Trophoblast cell (in vitro differentiated cells and primary cell): ENCODE measurements at regions not wholly inside any gene's neighbourhood (a gene's known extent, or its start where the extent isn't known, plus 50 kb on each side); places are given as distances from the start of the nearest gene placed in this dataset.

Experiments
- DNase-seq, 2 donors: peaks; one replicate each; pipeline ENCODE4 v3.0.0-alpha.2; 2016
- H2AFZ ChIP-seq: 2 replicates; pipeline ENCODE4 v1.6.1; 2013; ENCODE audit warnings: low read length, moderate library complexity, mild to moderate bottlenecking; ENCODE audit not compliant: insufficient read depth, poor library complexity
- H2AK5ac ChIP-seq: 2 replicates; pipeline ENCODE4 v1.6.1; 2013; ENCODE audit warnings: mild to moderate bottlenecking, low read length
- H2BK120ac ChIP-seq: 2 replicates; pipeline ENCODE4 v1.6.1; 2013; ENCODE audit warnings: low read length, mild to moderate bottlenecking, moderate library complexity; ENCODE audit not compliant: insufficient read depth, poor library complexity
- H2BK12ac ChIP-seq: 2 replicates; pipeline ENCODE4 v1.6.1; 2013; ENCODE audit warnings: mild to moderate bottlenecking, low read length, moderate library complexity
- H2BK5ac ChIP-seq: 2 replicates; pipeline ENCODE4 v1.6.1; 2013; ENCODE audit warnings: low read length, low read depth, moderate library complexity, mild to moderate bottlenecking; ENCODE audit not compliant: poor library complexity
- H3K14ac ChIP-seq: 2 replicates; pipeline ENCODE4 v1.6.1; 2013; ENCODE audit warnings: mild to moderate bottlenecking, low read length
- H3K18ac ChIP-seq: 2 replicates; pipeline ENCODE4 v1.6.1; 2013; ENCODE audit warnings: mild to moderate bottlenecking, low read length
- H3K23ac ChIP-seq: 2 replicates; pipeline ENCODE4 v1.6.1; 2013; ENCODE audit warnings: low read length
- H3K27ac ChIP-seq: 2 replicates; pipeline ENCODE4 v1.5.1; 2013; ENCODE audit warnings: low read depth, mild to moderate bottlenecking, inconsistent platforms, low read length, moderate library complexity
- H3K27me3 ChIP-seq: 2 replicates; pipeline ENCODE4 v1.6.1; 2013; ENCODE audit warnings: inconsistent platforms, mild to moderate bottlenecking, low read length, moderate library complexity; ENCODE audit not compliant: insufficient read depth
- H3K36me3 ChIP-seq, 2 experiments: 1 replicate in 1 of 2; 2 replicates in 1 of 2; pipeline ENCODE4 v1.6.1; 2013; ENCODE audit warnings: low read length in 2 of 2, mild to moderate bottlenecking in 2 of 2, moderate library complexity in 1 of 2; ENCODE audit not compliant: insufficient read depth in 2 of 2, control insufficient read depth in 1 of 2
- H3K4ac ChIP-seq: 2 replicates; pipeline ENCODE4 v1.6.1; 2013; ENCODE audit warnings: low read depth, mild to moderate bottlenecking, low read length, moderate library complexity
- H3K4me1 ChIP-seq, 2 experiments: 1 replicate in 1 of 2; 2 replicates in 1 of 2; pipeline ENCODE4 v1.6.1; 2013; ENCODE audit warnings: low read length in 2 of 2, mild to moderate bottlenecking in 2 of 2, moderate library complexity in 1 of 2; ENCODE audit not compliant: insufficient read depth in 2 of 2, control insufficient read depth in 1 of 2
- H3K4me2 ChIP-seq: 2 replicates; pipeline ENCODE4 v1.6.1; 2013; ENCODE audit warnings: inconsistent platforms, mild to moderate bottlenecking, low read length, moderate library complexity
- H3K4me3 ChIP-seq: 2 replicates; pipeline ENCODE4 v1.5.1; 2013; ENCODE audit warnings: mild to moderate bottlenecking, low read depth, low read length, inconsistent platforms
- H3K79me1 ChIP-seq: one replicate; pipeline ENCODE4 v1.6.1; 2013; ENCODE audit warnings: low read length
- H3K79me2 ChIP-seq: 2 replicates; pipeline ENCODE4 v1.6.1; 2013; ENCODE audit warnings: low read length, mild to moderate bottlenecking; ENCODE audit not compliant: control insufficient read depth, insufficient read depth, poor library complexity
- H3K9ac ChIP-seq: 2 replicates; pipeline ENCODE4 v1.6.1; 2013; ENCODE audit warnings: mild to moderate bottlenecking, low read length
- H3K9me3 ChIP-seq: 2 replicates; pipeline ENCODE4 v1.6.1; 2013; ENCODE audit warnings: low read depth, mild to moderate bottlenecking, control low read depth, inconsistent platforms, low read length; ENCODE audit not compliant: insufficient read depth
- H4K12ac ChIP-seq: 2 replicates; pipeline ENCODE4 v1.6.1; 2013; ENCODE audit warnings: low read depth, mild to moderate bottlenecking, low read length, moderate library complexity
- H4K8ac ChIP-seq: 2 replicates; pipeline ENCODE4 v1.6.1; 2013; ENCODE audit warnings: low read depth, mild to moderate bottlenecking, low read length, moderate library complexity
- H4K91ac ChIP-seq: one replicate; pipeline ENCODE4 v1.6.1; 2013; ENCODE audit warnings: low read depth, mild to moderate bottlenecking, low read length, moderate library complexity
- WGBS: extraction: QIAGEN DNeasy Blood & Tissue Kit; methylation state at CpG from one replicate; pipeline ENCODE4 v1.1.7; 2013; ENCODE audit warnings: missing lambda C conversion rate; ENCODE audit not compliant: insufficient read length, insufficient coverage; ENCODE audit errors: extremely low coverage; 5-methylcytosine and 5-hydroxymethylcytosine counted together

DNA sequence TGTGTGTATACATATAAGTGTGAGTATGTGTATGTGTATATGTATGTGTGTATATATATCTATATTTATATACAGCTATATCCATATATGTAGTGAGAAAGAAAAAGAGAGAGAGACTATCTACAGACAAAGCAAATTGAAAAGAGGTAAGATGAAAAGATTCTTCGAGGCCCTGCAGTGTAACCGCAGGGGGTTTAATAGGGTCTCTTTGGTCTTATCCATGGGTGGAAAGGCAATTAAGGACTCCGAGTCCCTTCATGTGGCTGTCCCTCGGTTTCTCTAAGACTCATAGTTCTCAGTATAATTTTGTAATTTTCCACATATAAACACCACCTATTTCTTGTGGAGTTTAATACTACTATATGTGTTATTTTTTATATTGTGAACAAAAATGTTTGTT lies 50.6 kb upstream of the JAZF1 start:
- Histone ChIP-seq H4K12ac (no peak overlapping the region), H2BK5ac (no peak overlapping the region), H3K4me2 (no peak overlapping the region), H3K27me3 (no peaks in the 10 kb centered on the region), H3K4ac (no peak overlapping the region), H4K91ac (no peak overlapping the region), H4K8ac (no peak overlapping the region), H3K14ac (no peak overlapping the region), H3K27ac (no peak overlapping the region), H3K9me3 (no peaks in the 10 kb centered on the region), H3K23ac (no peak overlapping the region), H3K18ac (no peak overlapping the region), H3K9ac (no peak overlapping the region), H2AK5ac (no peak overlapping the region), H2AFZ (no peak overlapping the region), H3K79me2 (no peaks in the 10 kb centered on the region), H3K4me3 (no peak overlapping the region), H3K4me1 (no peaks in the 10 kb centered on the region), H3K79me1 (no peaks in the 10 kb centered on the region), H2BK12ac (no peak overlapping the region), H3K36me3 (no peaks in the 10 kb centered on the region), H2BK120ac (no peak overlapping the region)
- no CpG with 5 or more reads among the region's 4 CpGs for WGBS
- no peak for DNase-seq

DNA sequence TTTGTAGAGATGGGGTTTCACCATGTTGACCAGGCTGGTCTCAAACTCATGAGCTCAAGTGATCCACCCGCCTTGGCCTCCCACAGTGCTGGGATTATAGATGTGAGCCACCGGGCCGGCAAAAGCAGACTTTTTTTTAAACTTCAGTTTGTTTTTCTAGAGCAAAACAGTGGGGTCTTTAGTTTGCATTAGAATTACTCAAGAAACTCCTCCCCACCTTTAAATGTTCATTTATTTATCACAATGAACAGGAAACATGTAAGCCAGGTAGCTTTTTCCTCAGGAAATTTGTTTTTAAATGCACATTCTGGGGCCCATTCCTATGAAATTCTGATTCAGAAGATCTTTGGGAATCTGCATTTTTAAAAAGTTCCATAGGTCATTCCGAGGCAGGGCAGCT lies 56.0 kb upstream of the JAZF1 start:
- no peak for DNase-seq
- H3K4me1 ChIP-seq: no peaks in the 10 kb centered on the region
- WGBS: no CpG with 5 or more reads among the region's 4 CpGs
- no peak overlapping the region for H3K18ac ChIP-seq
- no peaks in the 10 kb centered on the region for H3K79me2 ChIP-seq
- H2BK5ac ChIP-seq: no peak overlapping the region
- H3K14ac ChIP-seq: no peak overlapping the region
- H3K9me3 ChIP-seq: no peaks in the 10 kb centered on the region
- H3K27ac ChIP-seq: no peak overlapping the region
- H4K8ac ChIP-seq: no peak overlapping the region
- H3K4me2 ChIP-seq: no peak overlapping the region
- no peak overlapping the region for H3K9ac ChIP-seq
- H3K4ac ChIP-seq: no peak overlapping the region
- H3K23ac ChIP-seq: no peak overlapping the region
- no peak overlapping the region for H2AK5ac ChIP-seq
- no peak overlapping the region for H2BK120ac ChIP-seq
- no peak overlapping the region for H3K4me3 ChIP-seq
- H3K79me1 ChIP-seq: no peaks in the 10 kb centered on the region
- H2AFZ ChIP-seq: no peak overlapping the region
- H2BK12ac ChIP-seq: no peak overlapping the region
- no peaks in the 10 kb centered on the region for H3K27me3 ChIP-seq
- no peaks in the 10 kb centered on the region for H3K36me3 ChIP-seq
- H4K12ac ChIP-seq: no peak overlapping the region
- no peak overlapping the region for H4K91ac ChIP-seq

DNA sequence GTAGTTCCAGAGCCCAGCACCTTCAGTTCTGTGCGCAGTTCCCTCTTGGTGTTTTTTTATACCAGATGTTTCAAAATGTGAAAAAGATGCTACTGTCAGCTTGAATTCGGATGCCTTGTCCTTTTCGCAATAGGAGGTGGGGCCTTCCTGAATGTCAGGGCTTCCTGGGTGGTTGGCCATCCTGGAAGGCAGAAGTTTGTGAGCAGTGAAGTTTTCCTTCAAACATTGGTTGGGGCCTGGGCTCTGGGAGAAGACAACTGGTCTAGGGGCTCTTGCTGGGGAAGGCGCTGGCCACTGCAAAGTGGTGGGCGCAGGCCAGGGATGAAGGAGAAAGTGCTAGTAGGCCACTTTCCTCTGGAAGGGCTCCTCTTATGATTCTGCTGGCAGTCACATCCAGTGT lies 56.8 kb upstream of the JAZF1 start:
- WGBS: no CpG with 5 or more reads among the region's 5 CpGs
- H3K27me3 ChIP-seq: no peaks in the 10 kb centered on the region
- no peak for DNase-seq

DNA sequence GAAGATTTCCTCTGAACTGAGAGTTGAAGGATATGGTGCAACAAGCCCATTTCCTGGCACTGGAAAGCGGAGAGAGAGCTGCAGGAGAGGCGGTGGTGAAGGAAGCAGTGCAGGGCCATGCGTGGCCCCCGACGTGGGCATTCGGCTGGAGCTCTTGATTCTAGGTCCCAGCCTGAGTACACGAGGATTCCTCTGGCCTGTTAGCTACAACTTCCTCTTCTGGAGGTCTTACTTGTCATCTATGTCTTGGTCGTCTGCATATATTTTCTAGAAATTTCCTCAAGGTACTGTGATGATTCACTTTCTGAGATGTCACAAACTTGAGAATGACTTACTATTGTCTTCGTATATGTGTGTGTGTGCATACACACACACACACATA lies 59.2 kb upstream of the JAZF1 start:
- Histone ChIP-seq H3K18ac (no peak overlapping the region), H4K8ac (no peak overlapping the region), H3K4me2 (no peak overlapping the region), H3K9me3 (no peaks in the 10 kb centered on the region), H3K9ac (no peak overlapping the region), H4K12ac (no peak overlapping the region), H2BK12ac (no peak overlapping the region), H2BK5ac (no peak overlapping the region), H3K27me3 (no peaks in the 10 kb centered on the region), H2AK5ac (no peak overlapping the region), H3K4me3 (no peak overlapping the region), H3K79me2 (no peaks in the 10 kb centered on the region), H4K91ac (no peak overlapping the region), H3K4me1 (peaks cover 0 to 2% of the 10 kb centered on the region in 2 experiments), H3K4ac (no peak overlapping the region), H3K79me1 (no peaks in the 10 kb centered on the region), H2AFZ (no peak overlapping the region), H3K27ac (no peak overlapping the region), H3K14ac (no peak overlapping the region), H3K23ac (no peak overlapping the region), H2BK120ac (no peak overlapping the region), H3K36me3 (no peaks in the 10 kb centered on the region)
- no CpG with 5 or more reads among the region's 9 CpGs for WGBS
- no peak for DNase-seq

More for the DNA sequence above, 56.8 kb upstream of the JAZF1 start:
- Histone ChIP-seq H3K4ac (no peak overlapping the region), H4K91ac (no peak overlapping the region), H3K4me3 (no peak overlapping the region), H3K4me1 (no peaks in the 10 kb centered on the region), H3K4me2 (no peak overlapping the region), H2BK12ac (no peak overlapping the region), H3K9ac (no peak overlapping the region), H3K36me3 (no peaks in the 10 kb centered on the region), H2AK5ac (no peak overlapping the region), H4K12ac (no peak overlapping the region), H3K9me3 (no peaks in the 10 kb centered on the region), H2BK120ac (no peak overlapping the region), H3K23ac (no peak overlapping the region), H3K14ac (no peak overlapping the region), H2BK5ac (no peak overlapping the region), H3K79me2 (no peaks in the 10 kb centered on the region), H3K79me1 (no peaks in the 10 kb centered on the region), H2AFZ (no peak overlapping the region), H3K27ac (no peak overlapping the region), H3K18ac (no peak overlapping the region), H4K8ac (no peak overlapping the region)
